Caco-2 (cell line): ENCODE measurements at regions not wholly inside any gene's neighbourhood (a gene's known extent, or its start where the extent isn't known, plus 50 kb on each side); places are given as distances from the start of the nearest gene placed in this dataset.

ENCODE experiments used
- BruUV-seq: library from RNA; stranded (reverse); fragments of 400-500 nt; replicated peaks from 2 replicates; lab custom pipeline; 2021; lab: Mats Ljungman, UMichigan
- CTCF ChIA-PET: fragments of 300-600 bp; sonication (Branson Sonifier 250); formaldehyde crosslinking; loops from one replicate; lab custom pipeline; 2022; ENCODE audit warnings: antibody characterized with exemption; lab: Charles Lee
- POLR2A ChIA-PET: fragments of 300-600 bp; sonication (Branson Sonifier 250); formaldehyde crosslinking; loops from one replicate; lab custom pipeline; 2022; ENCODE audit warnings: antibody characterized with exemption; lab: Charles Lee
- DNase-seq, 2 experiments: peaks; one replicate each; pipeline versions ENCODE4 v3.0.0 to v3.0.0-alpha.2; 2020 to 2022
- H3K27me3 ChIP-seq: replicated peaks from 2 replicates; pipeline ENCODE4 v1.6.0; 2011; ENCODE audit warnings: low read length; ENCODE audit not compliant: control insufficient read depth, insufficient read depth
- H3K36me3 ChIP-seq: 2 replicates; pipeline ENCODE4 v1.5.1; 2011; ENCODE audit warnings: low read length; ENCODE audit not compliant: control insufficient read depth, insufficient read depth
- H3K4me1 ChIP-seq: fragments of 250-450 bp; sonication (Bioruptor Pico); 2 replicates; pipeline ENCODE4 v1.5.1; 2020; ENCODE audit warnings: mild to moderate bottlenecking
- H3K4me3 ChIP-seq: 2 replicates; pipeline ENCODE4 v1.5.1; 2011; ENCODE audit warnings: low read depth, mild to moderate bottlenecking, control low read depth, low read length
- H3K9me3 ChIP-seq: fragments of 250-450 bp; sonication (Bioruptor Pico); 2 replicates; pipeline ENCODE4 v1.5.1; 2020; ENCODE audit warnings: mild to moderate bottlenecking, moderate library complexity
- H3K27ac Mint-ChIP-seq: one replicate; pipeline ENCODE4 v1.8.0; 2022; ENCODE audit warnings: mixed read lengths; ENCODE audit not compliant: unreplicated experiment
- H3K27me3 Mint-ChIP-seq: one replicate; pipeline ENCODE4 v1.8.0; 2022; ENCODE audit warnings: mixed read lengths; ENCODE audit not compliant: insufficient read depth, unreplicated experiment
- H3K36me3 Mint-ChIP-seq: one replicate; pipeline ENCODE4 v1.8.0; 2022; ENCODE audit warnings: mild to moderate bottlenecking, mixed read lengths; ENCODE audit not compliant: insufficient read depth, unreplicated experiment
- H3K4me1 Mint-ChIP-seq: one replicate; pipeline ENCODE4 v1.8.0; 2022; ENCODE audit warnings: low read depth, mixed read lengths; ENCODE audit not compliant: unreplicated experiment
- H3K4me3 Mint-ChIP-seq: one replicate; pipeline ENCODE4 v1.8.0; 2022; ENCODE audit warnings: mild to moderate bottlenecking, moderate library complexity, mixed read lengths; ENCODE audit not compliant: unreplicated experiment
- H3K9me3 Mint-ChIP-seq: one replicate; pipeline ENCODE4 v1.8.0; 2022; ENCODE audit warnings: mixed read lengths; ENCODE audit not compliant: unreplicated experiment
- CTCF ChIP-seq, 2 experiments: fragments of 200-600 bp in 1 of 2; IDR thresholded peaks; 1 replicate in 1 of 2; 2 replicates in 1 of 2; pipeline versions ENCODE4 v1.5.1 to v1.8.0; 2011 to 2022; ENCODE audit warnings: antibody characterized with exemption in 1 of 2, control low read depth in 1 of 2, inconsistent platforms in 1 of 2, low read depth in 1 of 2, low read length in 1 of 2, mild to moderate bottlenecking in 1 of 2, moderate library complexity in 1 of 2; ENCODE audit not compliant: insufficient read depth in 1 of 2, severe bottlenecking in 1 of 2, unreplicated experiment in 1 of 2
- intact Hi-C: fragments of 100-400 bp; cut with micrococcal nuclease; formaldehyde crosslinking; loops from one replicate; pipeline ENCODE4 v1.10.0; 2022; ENCODE audit not compliant: unreplicated experiment

- ChIA-PET CTCF (no interaction called here), POLR2A (no interaction called here)
- H3K4me3 ChIP-seq = no peak overlapping the region
- Mint-ChIP-seq H3K27ac (no peak overlapping the region), H3K36me3 (no peaks in the 10 kb centered on the region), H3K27me3 (no peaks in the 10 kb centered on the region), H3K4me1 (no peaks in the 10 kb centered on the region), H3K4me3 (no peak overlapping the region), H3K9me3 (no peaks in the 10 kb centered on the region)
- H3K36me3 ChIP-seq = no peaks in the 10 kb centered on the region
- BruUV-seq = no TSS peak
- no peaks in the 10 kb centered on the region for H3K9me3 ChIP-seq
- no peak for TF ChIP-seq CTCF (IDR thresholded peaks at IDR 0.05; ENCODE audit: insufficient read depth in 1 of 2, low read depth in 1 of 2, low read length in 1 of 2, severe bottlenecking in 1 of 2, unreplicated experiment in 1 of 2)
- no peaks in the 10 kb centered on the region for H3K27me3 ChIP-seq
- DNase-seq = no peak
- H3K4me1 ChIP-seq = no peaks in the 10 kb centered on the region
- intact Hi-C loops = no loop called here
Measured at GRCh38 chr12:72146495-72146894, 125.7 kb upstream of the TRHDE start.

GRCh38 chr12:72148709-72149108 is 123.5 kb upstream of the TRHDE start:
- no peak overlapping the region for H3K27ac Mint-ChIP-seq
- peaks cover 4% of the 10 kb centered on the region for H3K27me3 Mint-ChIP-seq
- H3K9me3 ChIP-seq = no peaks in the 10 kb centered on the region
- H3K9me3 Mint-ChIP-seq = no peaks in the 10 kb centered on the region
- ChIA-PET CTCF (no interaction called here), POLR2A (no interaction called here)
- no peak overlapping the region for H3K4me3 ChIP-seq
- H3K4me3 Mint-ChIP-seq = no peak overlapping the region
- no peaks in the 10 kb centered on the region for H3K36me3 Mint-ChIP-seq
- BruUV-seq = no TSS peak
- H3K27me3 ChIP-seq = no peaks in the 10 kb centered on the region
- no peaks in the 10 kb centered on the region for H3K4me1 Mint-ChIP-seq
- no peaks in the 10 kb centered on the region for H3K36me3 ChIP-seq
- intact Hi-C loops = no loop called here
- TF ChIP-seq CTCF (IDR thresholded peaks at IDR 0.05; ENCODE audit: insufficient read depth in 1 of 2, low read depth in 1 of 2, low read length in 1 of 2, severe bottlenecking in 1 of 2, unreplicated experiment in 1 of 2) = no peak
- no peaks in the 10 kb centered on the region for H3K4me1 ChIP-seq
- DNase-seq = no peak

- BruUV-seq = no TSS peak
Measured at GRCh38 chr12:72162875-72163274, 109.3 kb upstream of the TRHDE start.

More at GRCh38 chr12:72162875-72163274, 109.3 kb upstream of the TRHDE start:
- POLR2A ChIA-PET = no interaction called here
- no peak for DNase-seq
- Histone ChIP-seq H3K9me3 (0 out of 2 replicates have a peak, but pooled peaks cover 2% of the 10 kb centered on the region), H3K4me3 (no peak overlapping the region), H3K36me3 (no peaks in the 10 kb centered on the region), H3K4me1 (no peaks in the 10 kb centered on the region), H3K27me3 (no peaks in the 10 kb centered on the region)
- Mint-ChIP-seq H3K27me3 (peaks cover 9% of the 10 kb centered on the region), H3K27ac (no peak overlapping the region), H3K9me3 (no peaks in the 10 kb centered on the region), H3K36me3 (no peaks in the 10 kb centered on the region), H3K4me3 (no peak overlapping the region), H3K4me1 (no peaks in the 10 kb centered on the region)
- TF ChIP-seq CTCF (IDR thresholded peaks at IDR 0.05; ENCODE audit: insufficient read depth in 1 of 2, low read depth in 1 of 2, low read length in 1 of 2, severe bottlenecking in 1 of 2, unreplicated experiment in 1 of 2) = no peak
- intact Hi-C loops = no loop called here
- CTCF ChIA-PET = no interaction called here
